ENCODE measurements at regions not wholly inside any gene's neighbourhood (a gene's known extent, or its start where the extent isn't known, plus 50 kb on each side); places are given as distances from the start of the nearest gene placed in this dataset.
"Not testable (repeated sequence)": the region's sequence is repeated elsewhere in the genome, so short reads cannot be mapped to it uniquely, and the experiment has no call there.

DNA sequence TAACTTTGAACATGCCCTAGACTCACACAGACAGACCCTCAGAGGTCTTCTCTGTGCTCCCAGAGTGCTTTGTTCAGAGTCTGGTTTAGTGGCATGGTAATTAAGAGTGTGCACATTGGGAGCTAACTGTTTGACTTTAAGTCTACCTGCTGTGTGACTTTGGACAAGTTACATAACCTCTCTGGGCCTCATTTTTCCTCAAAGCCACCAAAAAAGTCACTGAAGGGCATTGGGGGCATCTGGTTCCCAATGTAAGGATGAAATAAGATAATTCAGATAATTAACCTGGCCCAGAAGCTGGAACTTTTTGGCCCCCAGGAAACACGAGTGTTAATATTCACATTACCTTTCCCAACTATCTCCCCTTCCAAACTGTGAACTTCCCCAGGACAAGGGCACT, 341.1 kb downstream of the BCL2L11 start:
- TF ChIP-seq, protein P1, sequence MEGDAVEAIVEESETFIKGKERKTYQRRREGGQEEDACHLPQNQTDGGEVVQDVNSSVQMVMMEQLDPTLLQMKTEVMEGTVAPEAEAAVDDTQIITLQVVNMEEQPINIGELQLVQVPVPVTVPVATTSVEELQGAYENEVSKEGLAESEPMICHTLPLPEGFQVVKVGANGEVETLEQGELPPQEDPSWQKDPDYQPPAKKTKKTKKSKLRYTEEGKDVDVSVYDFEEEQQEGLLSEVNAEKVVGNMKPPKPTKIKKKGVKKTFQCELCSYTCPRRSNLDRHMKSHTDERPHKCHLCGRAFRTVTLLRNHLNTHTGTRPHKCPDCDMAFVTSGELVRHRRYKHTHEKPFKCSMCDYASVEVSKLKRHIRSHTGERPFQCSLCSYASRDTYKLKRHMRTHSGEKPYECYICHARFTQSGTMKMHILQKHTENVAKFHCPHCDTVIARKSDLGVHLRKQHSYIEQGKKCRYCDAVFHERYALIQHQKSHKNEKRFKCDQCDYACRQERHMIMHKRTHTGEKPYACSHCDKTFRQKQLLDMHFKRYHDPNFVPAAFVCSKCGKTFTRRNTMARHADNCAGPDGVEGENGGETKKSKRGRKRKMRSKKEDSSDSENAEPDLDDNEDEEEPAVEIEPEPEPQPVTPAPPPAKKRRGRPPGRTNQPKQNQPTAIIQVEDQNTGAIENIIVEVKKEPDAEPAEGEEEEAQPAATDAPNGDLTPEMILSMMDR (IDR thresholded peaks at IDR 0.05; ENCODE audit: low read depth, low read length, poor library complexity, severe bottlenecking), result not testable (repeated sequence)
- not testable (repeated sequence) for TF ChIP-seq EZH2phosphoT487 (IDR thresholded peaks at IDR 0.05; ENCODE audit: borderline replicate concordance, low read length)

Measured in DOHH2 (cell line).